ENCODE measurements at regions not wholly inside any gene's neighbourhood (a gene's known extent, or its start where the extent isn't known, plus 50 kb on each side); places are given as distances from the start of the nearest gene placed in this dataset.
"Not testable (repeated sequence)": the region's sequence is repeated elsewhere in the genome, so short reads cannot be mapped to it uniquely, and the experiment has no call there.

DNA sequence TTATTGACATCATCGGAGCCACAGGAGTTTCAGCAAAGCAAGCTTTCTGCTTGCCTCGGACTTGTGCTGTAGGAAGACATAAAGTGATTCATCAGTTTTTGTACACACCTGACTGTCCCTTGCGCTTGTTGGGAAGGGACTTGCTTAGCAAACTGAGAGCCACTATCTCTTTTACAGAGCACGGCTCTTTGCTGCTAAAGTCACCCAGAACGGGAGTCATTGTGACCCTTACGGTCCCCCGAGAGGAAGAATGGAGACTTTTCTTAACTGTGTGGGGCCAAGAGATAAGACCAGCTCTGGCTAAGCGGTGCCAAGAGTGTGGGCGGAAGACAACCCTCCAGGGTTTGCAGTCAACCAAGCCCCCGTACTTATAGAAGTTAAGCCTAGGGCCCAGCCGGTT is 89.6 kb upstream of the DEFB108B start:
- TF ChIP-seq, protein P1, sequence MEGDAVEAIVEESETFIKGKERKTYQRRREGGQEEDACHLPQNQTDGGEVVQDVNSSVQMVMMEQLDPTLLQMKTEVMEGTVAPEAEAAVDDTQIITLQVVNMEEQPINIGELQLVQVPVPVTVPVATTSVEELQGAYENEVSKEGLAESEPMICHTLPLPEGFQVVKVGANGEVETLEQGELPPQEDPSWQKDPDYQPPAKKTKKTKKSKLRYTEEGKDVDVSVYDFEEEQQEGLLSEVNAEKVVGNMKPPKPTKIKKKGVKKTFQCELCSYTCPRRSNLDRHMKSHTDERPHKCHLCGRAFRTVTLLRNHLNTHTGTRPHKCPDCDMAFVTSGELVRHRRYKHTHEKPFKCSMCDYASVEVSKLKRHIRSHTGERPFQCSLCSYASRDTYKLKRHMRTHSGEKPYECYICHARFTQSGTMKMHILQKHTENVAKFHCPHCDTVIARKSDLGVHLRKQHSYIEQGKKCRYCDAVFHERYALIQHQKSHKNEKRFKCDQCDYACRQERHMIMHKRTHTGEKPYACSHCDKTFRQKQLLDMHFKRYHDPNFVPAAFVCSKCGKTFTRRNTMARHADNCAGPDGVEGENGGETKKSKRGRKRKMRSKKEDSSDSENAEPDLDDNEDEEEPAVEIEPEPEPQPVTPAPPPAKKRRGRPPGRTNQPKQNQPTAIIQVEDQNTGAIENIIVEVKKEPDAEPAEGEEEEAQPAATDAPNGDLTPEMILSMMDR (IDR thresholded peaks at IDR 0.05): not testable (repeated sequence)
- not testable (repeated sequence) for TF ChIP-seq ZFX (IDR thresholded peaks at IDR 0.05; ENCODE audit: borderline replicate concordance)
